Loucy (cell line): ENCODE measurements at regions not wholly inside any gene's neighbourhood (a gene's known extent, or its start where the extent isn't known, plus 50 kb on each side); places are given as distances from the start of the nearest gene placed in this dataset.

Source experiments
- H2AFZ ChIP-seq: fragments of 200-600 bp; sonication (generic); 2 replicates; pipeline ENCODE4 v1.6.0; 2016; ENCODE audit warnings: antibody characterized with exemption, mild to moderate bottlenecking, low read length, moderate library complexity
- H3F3A ChIP-seq: fragments of 200-600 bp; 2 replicates; pipeline ENCODE4 v1.6.0; 2016; ENCODE audit warnings: antibody characterized with exemption, low read depth, mild to moderate bottlenecking
- H3K27me3 ChIP-seq: fragments of 200-600 bp; sonication (generic); 2 replicates; pipeline ENCODE4 v1.6.1; 2014; ENCODE audit warnings: low read length, mild to moderate bottlenecking; ENCODE audit not compliant: insufficient read depth, poor library complexity, severe bottlenecking
- H3K36me3 ChIP-seq: fragments of 200-600 bp; sonication (generic); 2 replicates; pipeline ENCODE4 v1.6.1; 2016; ENCODE audit warnings: low read length; ENCODE audit not compliant: insufficient read depth
- H3K4me1 ChIP-seq: fragments of 200-600 bp; sonication (generic); 2 replicates; pipeline ENCODE4 v1.5.1; 2014; ENCODE audit warnings: low read length, mild to moderate bottlenecking; ENCODE audit not compliant: insufficient read depth, poor library complexity, severe bottlenecking
- H3K4me2 ChIP-seq: fragments of 200-600 bp; sonication (generic); 2 replicates; pipeline ENCODE4 v1.6.0; 2014; ENCODE audit warnings: antibody characterized with exemption, low read length, low read depth, mild to moderate bottlenecking; ENCODE audit not compliant: poor library complexity, severe bottlenecking
- H3K4me3 ChIP-seq: fragments of 200-600 bp; sonication (generic); 2 replicates; pipeline ENCODE4 v1.5.1; 2014; ENCODE audit warnings: low read length, mild to moderate bottlenecking, mixed read lengths; ENCODE audit not compliant: poor library complexity, severe bottlenecking
- H3K79me2 ChIP-seq: fragments of 200-600 bp; sonication (generic); 2 replicates; pipeline ENCODE4 v1.6.1; 2014; ENCODE audit warnings: low read length; ENCODE audit not compliant: insufficient read depth
- H3K9ac ChIP-seq: fragments of 200-600 bp; sonication (generic); 2 replicates; pipeline ENCODE4 v1.6.0; 2014; ENCODE audit warnings: mild to moderate bottlenecking, low read depth, low read length, moderate library complexity; ENCODE audit not compliant: poor library complexity, severe bottlenecking
- H3K9me2 ChIP-seq: fragments of 200-600 bp; sonication (generic); replicated peaks from 2 replicates; pipeline ENCODE4 v1.6.1; 2016; ENCODE audit warnings: low read depth, low read length, mixed read lengths
- H3K9me3 ChIP-seq: fragments of 200-600 bp; sonication (generic); 2 replicates; pipeline ENCODE4 v1.6.1; 2014; ENCODE audit warnings: mild to moderate bottlenecking, antibody characterized with exemption, low read length, low read depth; ENCODE audit not compliant: insufficient read depth
- H4K20me1 ChIP-seq: fragments of 200-600 bp; sonication (generic); 2 replicates; pipeline ENCODE4 v1.6.0; 2014; ENCODE audit warnings: antibody characterized with exemption, low read length, mild to moderate bottlenecking; ENCODE audit not compliant: insufficient read depth, poor library complexity, severe bottlenecking
- CTCF ChIP-seq: fragments of 200-600 bp; sonication (generic); conservative IDR thresholded peaks from 2 replicates; pipeline ENCODE4 v1.5.1; 2014; ENCODE audit warnings: mild to moderate bottlenecking, antibody characterized with exemption, low read length
- EZH2phosphoT487 ChIP-seq: fragments of 200-600 bp; IDR thresholded peaks from 2 replicates; pipeline ENCODE4 v1.6.1; 2018; ENCODE audit warnings: antibody characterized with exemption, mild to moderate bottlenecking, moderate library complexity, borderline replicate concordance

- no peaks in the 10 kb centered on the region for H3F3A ChIP-seq
- no peaks in the 10 kb centered on the region for H3K36me3 ChIP-seq
- H3K27me3 ChIP-seq: no peaks in the 10 kb centered on the region
- no peak overlapping the region for H3K9ac ChIP-seq
- TF ChIP-seq CTCF (no peak), EZH2phosphoT487 (no peak)
- H3K4me1 ChIP-seq: no peaks in the 10 kb centered on the region
- no peak overlapping the region for H3K4me3 ChIP-seq
- H4K20me1 ChIP-seq: no peaks in the 10 kb centered on the region
- H3K9me3 ChIP-seq: peaks cover 2% of the 10 kb centered on the region; the same call in 1 of the 2 replicates
- H3K79me2 ChIP-seq: no peaks in the 10 kb centered on the region
- no peaks in the 10 kb centered on the region for H3K9me2 ChIP-seq
- no peak overlapping the region for H3K4me2 ChIP-seq
- H2AFZ ChIP-seq: no peak overlapping the region
Measured at GRCh38 chr17:14986127-14986526, 279.0 kb downstream of the PMP22 start.

GRCh38 chr17:14972844-14973243 is 292.3 kb downstream of the PMP22 start:
- H4K20me1 ChIP-seq: no peaks in the 10 kb centered on the region
- TF ChIP-seq CTCF: no peak
- TF ChIP-seq EZH2phosphoT487: no peak
- H3K4me1 ChIP-seq: no peaks in the 10 kb centered on the region
- H2AFZ ChIP-seq: no peak overlapping the region
- H3F3A ChIP-seq: no peaks in the 10 kb centered on the region
- no peaks in the 10 kb centered on the region; the same call in 1 of the 2 replicates for H3K9me3 ChIP-seq
- H3K4me2 ChIP-seq: no peak overlapping the region
- H3K9me2 ChIP-seq: no peaks in the 10 kb centered on the region
- no peaks in the 10 kb centered on the region for H3K36me3 ChIP-seq
- no peaks in the 10 kb centered on the region for H3K27me3 ChIP-seq
- no peak overlapping the region for H3K9ac ChIP-seq
- H3K79me2 ChIP-seq: no peaks in the 10 kb centered on the region
- H3K4me3 ChIP-seq: no peak overlapping the region

- Histone ChIP-seq H3K9me3 (no peaks in the 10 kb centered on the region; the same call in 1 of the 2 replicates), H3K79me2 (no peaks in the 10 kb centered on the region), H3K27me3 (no peaks in the 10 kb centered on the region), H3K4me2 (no peak overlapping the region), H3K4me3 (no peak overlapping the region), H3K4me1 (no peaks in the 10 kb centered on the region), H3K9ac (no peak overlapping the region), H3K9me2 (no peaks in the 10 kb centered on the region), H3F3A (no peaks in the 10 kb centered on the region), H2AFZ (no peak overlapping the region), H3K36me3 (no peaks in the 10 kb centered on the region), H4K20me1 (no peaks in the 10 kb centered on the region)
- TF ChIP-seq CTCF: no peak
Measured at GRCh38 chr17:14971054-14971453, 294.1 kb downstream of the PMP22 start.
